Endothelial cell (in vitro differentiated cells): ENCODE measurements at regions not wholly inside any gene's neighbourhood (a gene's known extent, or its start where the extent isn't known, plus 50 kb on each side); places are given as distances from the start of the nearest gene placed in this dataset.

ENCODE experiments used
- DNase-seq: peaks from one replicate; pipeline ENCODE4 v3.0.0; 2021; ENCODE audit warnings: low spot score
- H3K27ac Mint-ChIP-seq: one replicate; pipeline ENCODE4 v1.8.0; 2021; ENCODE audit warnings: mixed read lengths, inconsistent platforms; ENCODE audit not compliant: unreplicated experiment
- H3K27me3 Mint-ChIP-seq: one replicate; pipeline ENCODE4 v1.8.0; 2021; ENCODE audit warnings: mild to moderate bottlenecking, moderate library complexity, mixed read lengths, inconsistent platforms; ENCODE audit not compliant: unreplicated experiment
- H3K36me3 Mint-ChIP-seq: one replicate; pipeline ENCODE4 v1.8.0; 2021; ENCODE audit warnings: mild to moderate bottlenecking, low read depth, mixed read lengths, inconsistent platforms; ENCODE audit not compliant: unreplicated experiment
- H3K4me1 Mint-ChIP-seq: one replicate; pipeline ENCODE4 v1.8.0; 2021; ENCODE audit warnings: mild to moderate bottlenecking, mixed read lengths, inconsistent platforms; ENCODE audit not compliant: unreplicated experiment
- H3K4me3 Mint-ChIP-seq: one replicate; pipeline ENCODE4 v1.8.0; 2021; ENCODE audit warnings: mild to moderate bottlenecking, mixed read lengths, inconsistent platforms; ENCODE audit not compliant: unreplicated experiment
- H3K9me3 Mint-ChIP-seq: one replicate; pipeline ENCODE4 v1.8.0; 2021; ENCODE audit warnings: mixed read lengths, inconsistent platforms; ENCODE audit not compliant: unreplicated experiment
- CTCF ChIP-seq: fragments of 200-600 bp; sonication (generic); IDR thresholded peaks from one replicate; pipeline ENCODE4 v1.5.0; 2021; ENCODE audit warnings: antibody characterized with exemption; ENCODE audit not compliant: unreplicated experiment

GRCh38 chr20:60598528-60598927, 640.3 kb downstream of the CDH26 start:
- Mint-ChIP-seq H3K36me3 (no peaks in the 10 kb centered on the region), H3K27ac (no peak overlapping the region)
- no peak for TF ChIP-seq CTCF

GRCh38 chr20:60599381-60599780, 641.2 kb downstream of the CDH26 start:
- H3K36me3 Mint-ChIP-seq = no peaks in the 10 kb centered on the region
- no peak overlapping the region for H3K27ac Mint-ChIP-seq

More at GRCh38 chr20:60598528-60598927, 640.3 kb downstream of the CDH26 start:
- no peaks in the 10 kb centered on the region for H3K4me1 Mint-ChIP-seq
- no peaks in the 10 kb centered on the region for H3K9me3 Mint-ChIP-seq
- no peak overlapping the region for H3K4me3 Mint-ChIP-seq
- H3K27me3 Mint-ChIP-seq = no peaks in the 10 kb centered on the region
- DNase-seq = no peak

GRCh38 chr20:60600036-60600435, 641.8 kb downstream of the CDH26 start:
- Mint-ChIP-seq H3K27ac (no peak overlapping the region), H3K36me3 (no peaks in the 10 kb centered on the region), H3K4me3 (no peak overlapping the region), H3K27me3 (no peaks in the 10 kb centered on the region), H3K4me1 (no peaks in the 10 kb centered on the region), H3K9me3 (no peaks in the 10 kb centered on the region)
- TF ChIP-seq CTCF = no peak
- no peak for DNase-seq

More at GRCh38 chr20:60599381-60599780, 641.2 kb downstream of the CDH26 start:
- no peaks in the 10 kb centered on the region for H3K27me3 Mint-ChIP-seq
- H3K9me3 Mint-ChIP-seq = no peaks in the 10 kb centered on the region
- TF ChIP-seq CTCF = no peak
- DNase-seq = no peak
- no peak overlapping the region for H3K4me3 Mint-ChIP-seq
- no peaks in the 10 kb centered on the region for H3K4me1 Mint-ChIP-seq

GRCh38 chr20:60624066-60624465, 628.0 kb upstream of the CDH4 start:
- no peaks in the 10 kb centered on the region for H3K9me3 Mint-ChIP-seq
- no peak overlapping the region for H3K4me3 Mint-ChIP-seq
- DNase-seq = no peak
- H3K36me3 Mint-ChIP-seq = no peaks in the 10 kb centered on the region
- TF ChIP-seq CTCF = no peak
- no peak overlapping the region for H3K27ac Mint-ChIP-seq
- no peaks in the 10 kb centered on the region for H3K27me3 Mint-ChIP-seq
- no peaks in the 10 kb centered on the region for H3K4me1 Mint-ChIP-seq

- no peaks in the 10 kb centered on the region for H3K27me3 Mint-ChIP-seq
- DNase-seq = peak; percentile 12
- H3K9me3 Mint-ChIP-seq = no peaks in the 10 kb centered on the region
- H3K4me1 Mint-ChIP-seq = no peaks in the 10 kb centered on the region
- H3K36me3 Mint-ChIP-seq = no peaks in the 10 kb centered on the region
- TF ChIP-seq CTCF = peak; percentile 58
- no peak overlapping the region for H3K4me3 Mint-ChIP-seq
- H3K27ac Mint-ChIP-seq = no peak overlapping the region
Observed at GRCh38 chr20:60627751-60628565, 624.1 kb upstream of the CDH4 start.
